ENCODE measurements at regions not wholly inside any gene's neighbourhood (a gene's known extent, or its start where the extent isn't known, plus 50 kb on each side); places are given as distances from the start of the nearest gene placed in this dataset.

- Mint-ChIP-seq H3K27ac (no peak overlapping the region), H3K27me3 (ENCODE audit: low read depth) (no peaks in the 10 kb centered on the region), H3K36me3 (no peaks in the 10 kb centered on the region), H3K4me1 (0 out of 2 replicates have a peak, but pooled peaks cover 2% of the 10 kb centered on the region), H3K4me3 (no peak overlapping the region), H3K9me3 (no peaks in the 10 kb centered on the region)
- POLR2A ChIA-PET, result no interaction called here
- DNase-seq (ENCODE audit: low spot score) (no peak), ATAC-seq (no peak)
- CTCF ChIA-PET, result interaction anchor here (0.6 kb wide), 1 partner anchor 10 kb away, joined by 5 read pairs; no protein-coding TSS in a partner anchor
- TF ChIP-seq ATF6 (CRISPR knock-in tag; IDR thresholded peaks at IDR 0.05) (no peak), SMAD3 (CRISPR knock-in tag; IDR thresholded peaks at IDR 0.05; ENCODE audit: borderline replicate concordance) (no peak), STAT6 (CRISPR knock-in tag; conservative IDR thresholded peaks at IDR 0.05; ENCODE audit: low read depth) (no peak), E2F5 (CRISPR knock-in tag; IDR thresholded peaks at IDR 0.05) (no peak), USF1 (CRISPR knock-in tag; IDR thresholded peaks at IDR 0.05) (no peak), PRDM15 (CRISPR knock-in tag; IDR thresholded peaks at IDR 0.05) (no peak), SMAD4 (CRISPR knock-in tag; IDR thresholded peaks at IDR 0.05) (no peak), GRHL2 (CRISPR knock-in tag; IDR thresholded peaks at IDR 0.05; ENCODE audit: insufficient replicate concordance, severe bottlenecking) (no peak), CBFB (CRISPR knock-in tag; IDR thresholded peaks at IDR 0.05; ENCODE audit: low read depth) (no peak), ZNF396 (CRISPR knock-in tag; IDR thresholded peaks at IDR 0.05; ENCODE audit: borderline replicate concordance) (no peak), ZNF425 (CRISPR knock-in tag; conservative IDR thresholded peaks at IDR 0.05) (no peak), GABPB1 (CRISPR knock-in tag; IDR thresholded peaks at IDR 0.05) (no peak), ATF1 (CRISPR knock-in tag; IDR thresholded peaks at IDR 0.05) (no peak)
Observed at GRCh38 chr15:45857291-45857690, 222.5 kb downstream of the SQOR start.

Data from WTC11 (cell line).